22Rv1 (cell line): ENCODE measurements at regions not wholly inside any gene's neighbourhood (a gene's known extent, or its start where the extent isn't known, plus 50 kb on each side); places are given as distances from the start of the nearest gene placed in this dataset.

Experiments
- CTCF ChIP-seq: fragments of 450-650 bp; IDR thresholded peaks from 2 replicates; pipeline ENCODE4 v1.5.1; 2017; ENCODE audit warnings: mild to moderate bottlenecking
- ZFX ChIP-seq: fragments of 450-650 bp; IDR thresholded peaks from 2 replicates; pipeline ENCODE4 v1.6.1; 2017; ENCODE audit warnings: antibody characterized with exemption, borderline replicate concordance

DNA sequence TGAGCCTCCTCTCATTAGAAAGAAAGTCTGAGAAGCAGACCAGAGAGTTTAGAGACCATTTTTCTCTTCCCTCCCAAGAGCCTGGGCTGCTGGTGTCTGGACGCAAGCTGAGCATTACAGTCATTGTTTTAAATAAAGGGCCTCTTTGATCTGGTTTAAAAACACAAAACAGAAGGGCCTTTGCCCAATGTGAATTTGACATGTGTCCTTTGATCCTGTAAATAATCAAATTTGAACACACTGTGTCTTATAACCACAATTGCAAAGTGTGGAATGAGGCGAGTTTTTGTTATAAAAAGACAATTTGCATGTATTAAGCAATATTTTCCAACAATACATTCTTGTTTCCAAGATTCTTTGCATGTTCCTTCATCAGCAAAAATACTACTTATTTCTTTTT lies 158.5 kb downstream of the C7orf25 start:
- TF ChIP-seq CTCF (no peak), ZFX (no peak)
